Keratinocyte (primary cell): ENCODE measurements at regions not wholly inside any gene's neighbourhood (a gene's known extent, or its start where the extent isn't known, plus 50 kb on each side); places are given as distances from the start of the nearest gene placed in this dataset.

ENCODE experiments used
- CTCF ChIP-seq, 3 experiments: IDR thresholded peaks in 1 of 3; conservative IDR thresholded peaks in 1 of 3; optimal IDR thresholded peaks in 1 of 3; 2 replicates in 2 of 3; 3 replicates in 1 of 3; pipeline versions ENCODE3 to v1.5.1; 2011; ENCODE audit warnings: low read length in 3 of 3, mild to moderate bottlenecking in 3 of 3, moderate library complexity in 2 of 3, control low read depth in 1 of 3, inconsistent platforms in 1 of 3; ENCODE audit not compliant: insufficient read depth in 2 of 3; ENCODE audit errors: extremely low read depth in 1 of 3
- EZH2 ChIP-seq: IDR thresholded peaks from one replicate; pipeline ENCODE4 v1.6.1; 2012; ENCODE audit warnings: inconsistent platforms, mild to moderate bottlenecking, low read length, moderate library complexity

- TF ChIP-seq CTCF (optimal IDR thresholded peaks at IDR 0.05 in 1 of 3, IDR thresholded peaks at IDR 0.05 in 1 of 3, conservative IDR thresholded peaks at IDR 0.05 in 1 of 3; ENCODE audit: extremely low read depth in 1 of 3, insufficient read depth in 2 of 3, low read length in 3 of 3): no peak
- no peak for TF ChIP-seq EZH2
These were observed 201.5 kb downstream of the MTX2 start for GRCh38 chr2:176470713-176471112.
